Fibroblast of villous mesenchyme (primary cell): ENCODE measurements at regions not wholly inside any gene's neighbourhood (a gene's known extent, or its start where the extent isn't known, plus 50 kb on each side); places are given as distances from the start of the nearest gene placed in this dataset.
"Not testable (repeated sequence)": the region's sequence is repeated elsewhere in the genome, so short reads cannot be mapped to it uniquely, and the experiment has no call there.

ENCODE experiments used
- DNase-seq: peaks from one replicate; pipeline ENCODE4 v3.0.0-alpha.2; 2010; ENCODE audit warnings: low read depth
- H3K4me3 ChIP-seq: 2 replicates; pipeline ENCODE4 v1.5.1; 2011; ENCODE audit warnings: low read depth, mild to moderate bottlenecking, low read length
- CTCF ChIP-seq: IDR thresholded peaks from 2 replicates; pipeline ENCODE4 v1.5.1; 2012; ENCODE audit warnings: low read depth, mild to moderate bottlenecking, low read length; ENCODE audit not compliant: insufficient read depth

GRCh38 chr21:27532076-27532475 is 565.2 kb upstream of the ADAMTS5 start:
- DNase-seq = peak; percentile 54
- H3K4me3 ChIP-seq = no peak overlapping the region
- no peak for TF ChIP-seq CTCF

GRCh38 chr21:27528697-27529096 is 561.8 kb upstream of the ADAMTS5 start:
- peak; percentile 30 for DNase-seq
- no peak for TF ChIP-seq CTCF
- no peak overlapping the region for H3K4me3 ChIP-seq

DNA sequence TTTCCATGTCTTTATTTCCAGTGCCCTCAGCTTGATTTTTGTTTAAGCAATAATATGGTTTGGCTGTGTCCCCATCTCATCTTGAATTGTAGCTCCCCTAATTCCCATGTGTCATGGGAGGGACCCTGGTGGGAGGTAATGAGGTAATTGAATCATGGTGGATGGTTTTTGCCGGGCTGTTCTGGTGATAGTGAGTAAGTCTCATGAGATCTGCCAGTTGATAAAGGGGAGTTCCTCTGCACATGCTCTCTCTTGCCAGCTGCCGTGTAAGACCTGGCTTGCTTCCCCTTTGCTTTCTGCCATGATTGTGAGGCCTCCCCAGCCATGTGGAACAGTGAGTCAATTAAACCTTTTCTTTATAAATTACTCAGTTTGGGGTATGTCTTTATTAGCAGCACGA is 559.6 kb upstream of the ADAMTS5 start:
- no peak for DNase-seq

GRCh38 chr21:27525780-27526179 is 558.9 kb upstream of the ADAMTS5 start:
- TF ChIP-seq CTCF = no peak
- no peak for DNase-seq
- no peak overlapping the region for H3K4me3 ChIP-seq

More for the DNA sequence above, 559.6 kb upstream of the ADAMTS5 start:
- H3K4me3 ChIP-seq = no peak overlapping the region
- TF ChIP-seq CTCF = no peak

GRCh38 chr21:27519361-27519760 is 552.5 kb upstream of the ADAMTS5 start:
- DNase-seq = peak; percentile 90
- no peak overlapping the region for H3K4me3 ChIP-seq
- no peak for TF ChIP-seq CTCF

- not testable (repeated sequence) for DNase-seq, H3K4me3 ChIP-seq
Observed at GRCh38 chr21:27517177-27517576, 550.3 kb upstream of the ADAMTS5 start.

DNA sequence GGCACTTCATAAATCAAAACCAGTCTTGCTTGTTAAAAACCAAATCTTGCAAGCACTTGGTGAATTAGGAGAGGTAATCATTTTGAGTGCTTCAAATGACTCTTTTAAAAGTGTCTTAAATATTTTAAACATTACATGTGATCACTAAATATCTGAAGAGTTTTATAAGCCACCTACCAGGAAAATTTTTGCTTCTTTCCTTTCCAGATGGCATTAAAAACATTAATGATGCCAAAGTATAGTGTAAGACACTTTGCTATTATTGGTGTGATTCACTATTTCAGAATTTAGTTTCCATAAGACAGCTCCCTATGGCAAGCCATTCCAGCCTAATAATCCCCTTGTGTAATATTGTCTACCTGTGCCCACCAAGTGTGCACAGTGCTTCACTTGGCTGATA is 548.8 kb upstream of the ADAMTS5 start:
- H3K4me3 ChIP-seq = no peak overlapping the region
- DNase-seq = no peak
- no peak for TF ChIP-seq CTCF
